Right lobe of liver (tissue), 6 donors: ENCODE measurements at regions not wholly inside any gene's neighbourhood (a gene's known extent, or its start where the extent isn't known, plus 50 kb on each side); places are given as distances from the start of the nearest gene placed in this dataset.

Source experiments
- ATAC-seq, 4 donors: fragments of 200-7000 bp; cut with Tn5 transposase; one replicate each; pipeline ENCODE4 v1.9.1; 2020; ENCODE audit warnings: mild to moderate bottlenecking in 4 of 4, moderate library complexity in 4 of 4
- DNase-seq, 3 donors: peaks; one replicate each; pipeline ENCODE4 v3.0.0-alpha.2; 2020
- H3K27ac ChIP-seq, 3 donors: fragments of 200-600 bp; one replicate each; pipeline ENCODE4 v1.8.0; 2022
- H3K27me3 ChIP-seq, 2 donors: fragments of 200-600 bp; one replicate each; pipeline ENCODE4 v1.8.0; 2022
- H3K36me3 ChIP-seq, 4 donors: fragments of 200-600 bp; sonication (generic) in 1 of 4; one replicate each; pipeline versions ENCODE4 v1.5.1 to v1.8.0; 2017 to 2022; ENCODE audit warnings: control low read depth in 1 of 4
- H3K4me1 ChIP-seq, 4 donors: fragments of 200-600 bp; sonication (generic) in 1 of 4; one replicate each; pipeline versions ENCODE4 v1.5.1 to v1.8.0; 2017 to 2022; ENCODE audit warnings: control low read depth in 1 of 4
- H3K4me3 ChIP-seq, 3 donors: fragments of 200-600 bp; one replicate each; pipeline ENCODE4 v1.8.0; 2022
- H3K9me3 ChIP-seq, 4 donors: fragments of 200-600 bp; sonication (generic) in 1 of 4; one replicate each; pipeline versions ENCODE4 v1.5.1 to v1.8.0; 2017 to 2022; ENCODE audit warnings: control low read depth in 1 of 4
- POLR2A ChIP-seq: fragments of 450-650 bp; IDR thresholded peaks from one replicate; pipeline ENCODE4 v1.6.1; 2017; ENCODE audit warnings: antibody characterized with exemption, mild to moderate bottlenecking
- WGBS: methylation state at CpG from one replicate; pipeline ENCODE4 v1.1.6; 2018; ENCODE audit warnings: low coverage, low lambda C conversion rate; ENCODE audit not compliant: insufficient coverage; ENCODE audit errors: missing lambda C conversion rate; 5-methylcytosine and 5-hydroxymethylcytosine counted together
- intact Hi-C, 2 donors: fragments of 100-400 bp; cut with DNase I; formaldehyde crosslinking; loops; one replicate each; pipeline versions ENCODE4 v1.11.2 to v1.14.1; 2022
- TF ChIP-seq, protein P1 (sequence below), 4 donors: fragments of 200-600 bp in 3 of 4; fragments of 450-650 bp in 1 of 4; IDR thresholded peaks; one replicate each; pipeline versions ENCODE4 v1.5.1 to v1.8.0; 2016 to 2022; ENCODE audit warnings: antibody characterized with exemption in 4 of 4, mild to moderate bottlenecking in 2 of 4
- donor health status: DM: no; HTN: yes; CAD: no.
- donor health status: DM: no; HTN: no; CAD: no.
- donor health status: DM: no; HTN: no; CAD: no.
- donor health status: DM: no; HTN: yes; CAD: no.
- donor health status: DM: no; HTN: yes; CAD: no.

DNA sequence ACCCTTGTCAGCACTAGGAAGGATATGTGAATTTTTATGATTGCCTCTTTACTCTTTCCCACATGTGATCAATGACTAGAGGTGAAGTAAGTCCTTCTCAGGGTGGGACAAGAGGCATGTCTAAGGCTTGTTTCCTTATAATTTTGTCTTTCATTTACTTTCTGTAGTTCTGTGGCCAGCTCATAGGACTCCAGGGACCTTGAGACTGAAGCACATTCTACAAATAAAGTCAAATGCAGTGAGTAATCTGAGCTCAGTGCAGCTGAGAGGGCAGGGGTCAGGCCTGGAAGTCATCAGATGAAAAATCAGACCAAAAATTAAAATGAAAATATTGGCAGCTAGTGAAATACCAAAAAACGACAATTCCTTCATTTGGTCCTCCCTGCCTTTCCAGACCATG is 424.7 kb upstream of the THBS1 start:
- H3K4me1 ChIP-seq, result peaks cover 0 to 19% (median 5%) of the 10 kb centered on the region in 4 donors
- H3K36me3 ChIP-seq, result no peaks in the 10 kb centered on the region
- no peaks in the 10 kb centered on the region for H3K9me3 ChIP-seq
- no peak for DNase-seq
- WGBS, result 55% methylated on average over 1 of the region's 1 CpG
- intact Hi-C loops, result no loop called here
- H3K4me3 ChIP-seq, result no peak overlapping the region
- no peak for ATAC-seq
- no peak for TF ChIP-seq POLR2A
- TF ChIP-seq, protein P1, sequence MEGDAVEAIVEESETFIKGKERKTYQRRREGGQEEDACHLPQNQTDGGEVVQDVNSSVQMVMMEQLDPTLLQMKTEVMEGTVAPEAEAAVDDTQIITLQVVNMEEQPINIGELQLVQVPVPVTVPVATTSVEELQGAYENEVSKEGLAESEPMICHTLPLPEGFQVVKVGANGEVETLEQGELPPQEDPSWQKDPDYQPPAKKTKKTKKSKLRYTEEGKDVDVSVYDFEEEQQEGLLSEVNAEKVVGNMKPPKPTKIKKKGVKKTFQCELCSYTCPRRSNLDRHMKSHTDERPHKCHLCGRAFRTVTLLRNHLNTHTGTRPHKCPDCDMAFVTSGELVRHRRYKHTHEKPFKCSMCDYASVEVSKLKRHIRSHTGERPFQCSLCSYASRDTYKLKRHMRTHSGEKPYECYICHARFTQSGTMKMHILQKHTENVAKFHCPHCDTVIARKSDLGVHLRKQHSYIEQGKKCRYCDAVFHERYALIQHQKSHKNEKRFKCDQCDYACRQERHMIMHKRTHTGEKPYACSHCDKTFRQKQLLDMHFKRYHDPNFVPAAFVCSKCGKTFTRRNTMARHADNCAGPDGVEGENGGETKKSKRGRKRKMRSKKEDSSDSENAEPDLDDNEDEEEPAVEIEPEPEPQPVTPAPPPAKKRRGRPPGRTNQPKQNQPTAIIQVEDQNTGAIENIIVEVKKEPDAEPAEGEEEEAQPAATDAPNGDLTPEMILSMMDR (IDR thresholded peaks at IDR 0.05), result no peak
- no peaks in the 10 kb centered on the region for H3K27me3 ChIP-seq
- H3K27ac ChIP-seq, result no peak overlapping the region

DNA sequence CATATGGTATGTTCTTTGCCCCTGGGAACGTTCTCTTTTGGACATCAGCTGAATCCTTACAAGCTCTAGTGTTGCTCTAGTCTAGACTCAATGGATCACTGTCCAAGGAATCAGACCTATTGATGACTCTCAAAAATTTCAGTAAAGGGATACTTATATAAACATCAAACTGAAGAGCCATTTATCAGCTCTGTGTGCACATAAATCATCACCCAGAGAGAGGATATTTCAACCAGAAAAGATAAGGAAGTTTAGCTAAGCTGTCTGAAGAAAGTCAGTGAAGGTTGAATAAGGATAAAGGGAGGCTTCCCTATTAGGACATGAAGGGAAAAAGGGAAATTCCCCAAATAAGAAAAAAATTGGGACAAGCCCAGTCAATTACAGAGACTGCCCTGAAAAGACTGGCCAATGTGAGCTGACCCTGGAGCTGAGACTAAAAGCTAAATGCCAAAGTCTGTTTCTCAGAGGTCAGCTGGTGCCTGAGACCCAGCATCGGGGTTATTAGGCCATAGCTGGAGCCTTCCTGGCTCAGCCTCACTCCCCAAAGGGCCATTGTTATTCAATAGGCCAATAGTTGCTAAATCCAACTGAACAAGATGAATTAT is 424.1 kb upstream of the THBS1 start:
- TF ChIP-seq, protein P1 (IDR thresholded peaks at IDR 0.05), result no peak
- no peak for TF ChIP-seq POLR2A
- no peaks in the 10 kb centered on the region for H3K36me3 ChIP-seq
- ATAC-seq (peak in 1 of 4 donors; percentile 14), DNase-seq (no peak)
- H3K9me3 ChIP-seq, result no peaks in the 10 kb centered on the region
- WGBS, result 53% methylated on average over 2 of the region's 2 CpGs
- no peak overlapping the region for H3K27ac ChIP-seq
- intact Hi-C loops, result no loop called here
- peaks cover 0 to 19% (median 5%) of the 10 kb centered on the region in 4 donors for H3K4me1 ChIP-seq
- no peak overlapping the region for H3K4me3 ChIP-seq
- no peaks in the 10 kb centered on the region for H3K27me3 ChIP-seq

DNA sequence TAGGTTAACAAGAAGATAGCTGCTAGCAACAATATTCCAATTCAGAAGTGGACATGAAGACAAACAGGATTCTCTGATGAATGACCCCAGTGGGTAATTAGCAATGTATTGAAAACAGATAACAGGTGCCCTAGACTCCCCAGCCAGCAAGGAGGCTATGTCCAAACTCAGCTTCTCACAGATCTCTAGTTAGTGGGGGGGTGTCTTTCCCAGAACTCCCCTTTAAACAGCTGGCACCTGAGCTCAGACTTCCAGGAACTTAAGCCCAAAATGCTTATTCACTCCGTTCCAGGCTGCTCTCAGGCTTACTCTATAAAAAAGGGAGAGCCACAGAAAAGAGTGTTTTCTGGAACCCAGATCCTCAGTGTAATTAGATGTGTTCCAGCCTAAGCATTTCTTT is 423.0 kb upstream of the THBS1 start:
- H3K27ac ChIP-seq, result no peak overlapping the region
- 80% methylated on average over 1 of the region's 1 CpG for WGBS
- H3K4me3 ChIP-seq, result no peak overlapping the region
- intact Hi-C loops, result no loop called here
- no peaks in the 10 kb centered on the region for H3K9me3 ChIP-seq
- DNase-seq, result no peak
- no peaks in the 10 kb centered on the region for H3K36me3 ChIP-seq
- no peak for TF ChIP-seq POLR2A
- TF ChIP-seq, protein P1 (IDR thresholded peaks at IDR 0.05), result no peak
- H3K27me3 ChIP-seq, result no peaks in the 10 kb centered on the region
- ATAC-seq, result no peak
- peaks cover 0 to 19% (median 5%) of the 10 kb centered on the region in 4 donors for H3K4me1 ChIP-seq

DNA sequence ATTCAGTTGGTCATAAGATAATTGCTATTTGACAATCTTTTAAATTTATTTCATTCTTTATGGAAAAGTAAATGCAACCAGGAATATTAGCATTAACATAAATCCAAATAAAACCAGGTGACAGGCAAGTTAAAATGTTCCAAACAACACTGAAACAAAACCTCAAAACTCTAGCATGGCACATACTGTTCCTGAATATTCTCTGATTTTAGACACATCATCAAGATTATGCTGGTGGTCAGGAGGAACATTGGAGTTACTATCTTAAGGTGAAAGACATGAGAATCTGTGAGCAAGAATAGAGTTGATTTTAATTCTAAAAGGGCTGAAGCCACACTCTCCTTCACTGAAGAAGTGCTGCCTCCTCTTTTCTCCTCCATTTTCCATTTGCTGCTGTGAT is 421.0 kb upstream of the THBS1 start:
- Histone ChIP-seq H3K27ac (no peak overlapping the region), H3K9me3 (no peaks in the 10 kb centered on the region), H3K27me3 (no peaks in the 10 kb centered on the region), H3K4me3 (no peak overlapping the region), H3K4me1 (peaks cover 0 to 2% (median 0%) of the 10 kb centered on the region in 4 donors), H3K36me3 (no peaks in the 10 kb centered on the region)
- DNase-seq (no peak), ATAC-seq (no peak)
- intact Hi-C loops, result no loop called here
- no peak for TF ChIP-seq POLR2A
- TF ChIP-seq, protein P1 (IDR thresholded peaks at IDR 0.05), result no peak

DNA sequence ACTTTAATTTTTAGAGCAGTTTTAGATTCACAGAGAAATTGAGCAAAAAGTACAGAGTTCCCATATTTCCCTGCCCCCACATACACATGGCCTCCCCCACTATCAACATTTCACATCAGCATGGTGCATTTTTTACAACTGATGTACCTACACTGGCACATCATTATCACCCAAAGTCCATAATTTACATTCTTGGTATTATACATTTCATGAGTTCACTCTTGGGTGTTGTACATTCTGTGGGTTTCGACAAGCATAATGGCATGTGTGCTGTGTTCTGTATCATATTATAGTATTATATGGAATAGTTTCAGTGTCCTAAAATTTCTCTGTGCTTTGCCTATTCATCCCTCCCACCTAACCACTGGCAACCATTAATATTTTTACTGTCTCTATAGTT is 419.8 kb upstream of the THBS1 start:
- Histone ChIP-seq H3K4me3 (no peak overlapping the region), H3K4me1 (no peaks in the 10 kb centered on the region), H3K36me3 (no peaks in the 10 kb centered on the region), H3K9me3 (no peaks in the 10 kb centered on the region), H3K27ac (no peak overlapping the region), H3K27me3 (no peaks in the 10 kb centered on the region)
- TF ChIP-seq, protein P1 (IDR thresholded peaks at IDR 0.05), result no peak
- no peak for TF ChIP-seq POLR2A
- 100% methylated on average over 1 of the region's 1 CpG for WGBS
- ATAC-seq (no peak), DNase-seq (no peak)
- intact Hi-C loops, result no loop called here
